Thymus (tissue), 11 donors: ENCODE measurements at regions not wholly inside any gene's neighbourhood (a gene's known extent, or its start where the extent isn't known, plus 50 kb on each side); places are given as distances from the start of the nearest gene placed in this dataset.

ENCODE experiments used
- DNase-seq, 9 donors: peaks; one replicate each; pipeline ENCODE4 v3.0.0-alpha.2; 2013; ENCODE audit warnings: low spot score in 9 of 9, low read depth in 6 of 9, missing footprints in 1 of 9
- H3K27ac ChIP-seq, 2 donors: one replicate each; pipeline ENCODE4 v1.5.1; 2013; ENCODE audit warnings: control low read depth in 1 of 2, low read depth in 1 of 2, low read length in 1 of 2, mild to moderate bottlenecking in 1 of 2, moderate library complexity in 1 of 2
- H3K27me3 ChIP-seq, 2 donors: one replicate each; pipeline ENCODE4 v1.5.1; 2013; ENCODE audit warnings: low read length in 1 of 2; ENCODE audit not compliant: control insufficient read depth in 2 of 2, insufficient read depth in 1 of 2
- H3K36me3 ChIP-seq, 2 donors: one replicate each; pipeline ENCODE4 v1.5.1; 2013; ENCODE audit warnings: low read length in 1 of 2, mild to moderate bottlenecking in 1 of 2, moderate library complexity in 1 of 2; ENCODE audit not compliant: control insufficient read depth in 2 of 2, insufficient read depth in 2 of 2
- H3K4me1 ChIP-seq, 2 donors: one replicate each; pipeline ENCODE4 v1.5.1; 2013; ENCODE audit warnings: low read length in 2 of 2; ENCODE audit not compliant: control insufficient read depth in 2 of 2, insufficient read depth in 2 of 2
- H3K4me3 ChIP-seq, 2 donors: one replicate each; pipeline ENCODE4 v1.5.1; 2013; ENCODE audit warnings: low read length in 2 of 2, control low read depth in 1 of 2, mild to moderate bottlenecking in 1 of 2
- H3K9me3 ChIP-seq, 2 donors: one replicate each; pipeline ENCODE4 v1.5.1; 2013; ENCODE audit warnings: low read length in 1 of 2, mild to moderate bottlenecking in 1 of 2; ENCODE audit not compliant: control insufficient read depth in 2 of 2, insufficient read depth in 1 of 2
- WGBS: extraction: QIAGEN DNeasy Blood & Tissue Kit; methylation state at CpG from one replicate; pipeline ENCODE4 v1.1.7; 2013; 5-methylcytosine and 5-hydroxymethylcytosine counted together
- donor health status: healthy.

GRCh38 chr9:82356131-82356530, 367.6 kb downstream of the SPATA31D1 start:
- Histone ChIP-seq H3K36me3 (no peaks in the 10 kb centered on the region), H3K4me1 (peaks cover 0 to 4% of the 10 kb centered on the region in 2 donors), H3K9me3 (no peaks in the 10 kb centered on the region), H3K27ac (no peak overlapping the region), H3K4me3 (no peak overlapping the region), H3K27me3 (no peaks in the 10 kb centered on the region)
- 24% methylated on average over 2 of the region's 2 CpGs for WGBS
- DNase-seq, result no peak

GRCh38 chr9:82356871-82357270, 368.3 kb downstream of the SPATA31D1 start:
- Histone ChIP-seq H3K4me1 (peaks cover 0 to 4% of the 10 kb centered on the region in 2 donors), H3K27ac (no peak overlapping the region), H3K36me3 (no peaks in the 10 kb centered on the region), H3K27me3 (no peaks in the 10 kb centered on the region), H3K4me3 (no peak overlapping the region), H3K9me3 (no peaks in the 10 kb centered on the region)
- no peak for DNase-seq
- 53% methylated on average over 2 of the region's 2 CpGs for WGBS

GRCh38 chr9:82363198-82363597, 374.6 kb downstream of the SPATA31D1 start:
- Histone ChIP-seq H3K4me1 (no peaks in the 10 kb centered on the region), H3K27ac (no peak overlapping the region), H3K4me3 (no peak overlapping the region), H3K36me3 (no peaks in the 10 kb centered on the region), H3K27me3 (no peaks in the 10 kb centered on the region), H3K9me3 (no peaks in the 10 kb centered on the region)
- 75% methylated on average over 5 of the region's 5 CpGs for WGBS
- no peak for DNase-seq

GRCh38 chr9:82363682-82364081, 375.1 kb downstream of the SPATA31D1 start:
- Histone ChIP-seq H3K4me1 (no peaks in the 10 kb centered on the region), H3K27me3 (no peaks in the 10 kb centered on the region), H3K36me3 (no peaks in the 10 kb centered on the region), H3K27ac (no peak overlapping the region), H3K4me3 (no peak overlapping the region), H3K9me3 (no peaks in the 10 kb centered on the region)
- 94% methylated on average over 5 of the region's 5 CpGs for WGBS
- no peak for DNase-seq

GRCh38 chr9:82367016-82367415, 378.4 kb downstream of the SPATA31D1 start:
- no peak overlapping the region for H3K4me3 ChIP-seq

GRCh38 chr9:82367929-82368328, 379.4 kb downstream of the SPATA31D1 start:
- no peak overlapping the region for H3K4me3 ChIP-seq
- no peak for DNase-seq
- H3K27me3 ChIP-seq, result no peaks in the 10 kb centered on the region
- H3K9me3 ChIP-seq, result no peaks in the 10 kb centered on the region
- no peak overlapping the region for H3K27ac ChIP-seq
- WGBS, result 96% methylated on average over 1 of the region's 1 CpG
- H3K4me1 ChIP-seq, result no peaks in the 10 kb centered on the region
- H3K36me3 ChIP-seq, result no peaks in the 10 kb centered on the region

More at GRCh38 chr9:82367016-82367415, 378.4 kb downstream of the SPATA31D1 start:
- H3K36me3 ChIP-seq, result no peaks in the 10 kb centered on the region
- WGBS, result 93% methylated on average over 2 of the region's 2 CpGs
- no peaks in the 10 kb centered on the region for H3K27me3 ChIP-seq
- no peaks in the 10 kb centered on the region for H3K4me1 ChIP-seq
- DNase-seq, result no peak
- no peak overlapping the region for H3K27ac ChIP-seq
- no peaks in the 10 kb centered on the region for H3K9me3 ChIP-seq

GRCh38 chr9:82369251-82369945, 380.8 kb downstream of the SPATA31D1 start:
- no peaks in the 10 kb centered on the region for H3K9me3 ChIP-seq
- H3K4me1 ChIP-seq, result no peaks in the 10 kb centered on the region
- H3K4me3 ChIP-seq, result no peak overlapping the region
- no peaks in the 10 kb centered on the region for H3K27me3 ChIP-seq
- H3K36me3 ChIP-seq, result no peaks in the 10 kb centered on the region
- 97% methylated on average over 2 of the region's 2 CpGs for WGBS
- no peak overlapping the region for H3K27ac ChIP-seq
- no peak for DNase-seq

- H3K9me3 ChIP-seq, result no peaks in the 10 kb centered on the region
- H3K4me1 ChIP-seq, result no peaks in the 10 kb centered on the region
- 97% methylated on average over 2 of the region's 2 CpGs for WGBS
- no peaks in the 10 kb centered on the region for H3K27me3 ChIP-seq
- DNase-seq, result no peak
- H3K4me3 ChIP-seq, result no peak overlapping the region
- H3K27ac ChIP-seq, result no peak overlapping the region
- H3K36me3 ChIP-seq, result no peaks in the 10 kb centered on the region
Observed at GRCh38 chr9:82375041-82375440, 386.5 kb downstream of the SPATA31D1 start.

GRCh38 chr9:82376677-82377232, 388.2 kb downstream of the SPATA31D1 start:
- WGBS, result 95% methylated on average over 4 of the region's 4 CpGs
- Histone ChIP-seq H3K9me3 (no peaks in the 10 kb centered on the region), H3K4me3 (no peak overlapping the region)

More at GRCh38 chr9:82376677-82377232, 388.2 kb downstream of the SPATA31D1 start:
- H3K27ac ChIP-seq, result no peak overlapping the region
- H3K27me3 ChIP-seq, result no peaks in the 10 kb centered on the region
- no peaks in the 10 kb centered on the region for H3K4me1 ChIP-seq
- no peak for DNase-seq
- H3K36me3 ChIP-seq, result no peaks in the 10 kb centered on the region
